ENCODE measurements at regions not wholly inside any gene's neighbourhood (a gene's known extent, or its start where the extent isn't known, plus 50 kb on each side); places are given as distances from the start of the nearest gene placed in this dataset.
"Not testable (repeated sequence)": the region's sequence is repeated elsewhere in the genome, so short reads cannot be mapped to it uniquely, and the experiment has no call there.

- TF ChIP-seq EZH2phosphoT487 (IDR thresholded peaks at IDR 0.05; ENCODE audit: borderline replicate concordance); CTCF (conservative IDR thresholded peaks at IDR 0.05; ENCODE audit: low read length): not testable (repeated sequence)
Observed at GRCh38 chr9:94413665-94414064, 85.2 kb upstream of the NUTM2F start.
